Loucy (cell line): ENCODE measurements at regions not wholly inside any gene's neighbourhood (a gene's known extent, or its start where the extent isn't known, plus 50 kb on each side); places are given as distances from the start of the nearest gene placed in this dataset.

Source experiments
- CTCF ChIP-seq: fragments of 200-600 bp; sonication (generic); conservative IDR thresholded peaks from 2 replicates; pipeline ENCODE4 v1.5.1; 2014; ENCODE audit warnings: mild to moderate bottlenecking, antibody characterized with exemption, low read length
- EZH2phosphoT487 ChIP-seq: fragments of 200-600 bp; IDR thresholded peaks from 2 replicates; pipeline ENCODE4 v1.6.1; 2018; ENCODE audit warnings: antibody characterized with exemption, mild to moderate bottlenecking, moderate library complexity, borderline replicate concordance

GRCh38 chr5:35335752-35336151 is 105.5 kb upstream of the PRLR start:
- TF ChIP-seq CTCF (no peak), EZH2phosphoT487 (no peak)
